ENCODE measurements at regions not wholly inside any gene's neighbourhood (a gene's known extent, or its start where the extent isn't known, plus 50 kb on each side); places are given as distances from the start of the nearest gene placed in this dataset.
"Not testable (repeated sequence)": the region's sequence is repeated elsewhere in the genome, so short reads cannot be mapped to it uniquely, and the experiment has no call there.

DNA sequence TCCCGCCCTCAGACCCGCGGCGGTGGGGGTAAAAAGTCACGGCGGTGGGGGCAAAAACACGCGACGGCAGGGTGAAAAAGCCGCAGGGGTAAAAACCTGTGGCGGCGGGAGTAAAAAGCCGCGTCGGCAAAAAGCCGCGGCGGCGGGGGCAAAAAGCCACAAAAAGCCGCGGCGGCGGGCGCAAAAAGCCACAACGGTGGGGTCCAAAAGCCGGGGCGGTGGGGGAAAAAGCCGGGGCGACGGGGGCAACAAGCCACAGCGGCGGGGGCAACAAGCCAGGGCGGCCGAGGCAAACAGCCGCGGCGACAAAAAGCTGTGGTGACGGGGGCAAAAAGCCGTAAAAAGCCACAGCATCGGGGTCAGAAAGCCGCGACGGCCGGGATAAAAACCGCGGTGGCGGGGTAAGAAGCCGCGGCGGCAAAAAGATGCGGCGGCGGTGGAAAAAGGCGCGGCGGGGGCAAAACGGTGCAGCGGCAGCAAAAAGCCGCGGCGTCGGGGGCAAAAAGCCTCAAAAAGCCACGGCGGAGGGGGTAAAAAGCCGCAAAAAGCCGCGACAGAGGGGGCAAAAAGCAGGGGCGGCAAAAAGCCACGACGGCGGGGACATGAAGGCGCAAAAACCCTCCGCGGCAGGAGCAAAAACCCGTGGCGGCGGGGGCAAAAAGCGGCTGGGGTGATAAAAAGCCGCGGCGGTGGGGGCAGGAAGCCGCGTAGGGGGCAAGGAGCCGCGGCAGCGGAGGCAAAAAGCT is 168.3 kb upstream of the TP53TG3D start:
- not testable (repeated sequence) for TF ChIP-seq SUZ12 (IDR thresholded peaks at IDR 0.05; ENCODE audit: low read length); CHD1 (IDR thresholded peaks at IDR 0.05; ENCODE audit: low read depth, low read length); POLR2A (IDR thresholded peaks at IDR 0.05; ENCODE audit: control extremely low read depth in 1 of 2, low read depth in 2 of 2, low read length in 2 of 2); EZH2 (IDR thresholded peaks at IDR 0.05; ENCODE audit: low read depth, low read length, severe bottlenecking)
- TF ChIP-seq, protein P1, sequence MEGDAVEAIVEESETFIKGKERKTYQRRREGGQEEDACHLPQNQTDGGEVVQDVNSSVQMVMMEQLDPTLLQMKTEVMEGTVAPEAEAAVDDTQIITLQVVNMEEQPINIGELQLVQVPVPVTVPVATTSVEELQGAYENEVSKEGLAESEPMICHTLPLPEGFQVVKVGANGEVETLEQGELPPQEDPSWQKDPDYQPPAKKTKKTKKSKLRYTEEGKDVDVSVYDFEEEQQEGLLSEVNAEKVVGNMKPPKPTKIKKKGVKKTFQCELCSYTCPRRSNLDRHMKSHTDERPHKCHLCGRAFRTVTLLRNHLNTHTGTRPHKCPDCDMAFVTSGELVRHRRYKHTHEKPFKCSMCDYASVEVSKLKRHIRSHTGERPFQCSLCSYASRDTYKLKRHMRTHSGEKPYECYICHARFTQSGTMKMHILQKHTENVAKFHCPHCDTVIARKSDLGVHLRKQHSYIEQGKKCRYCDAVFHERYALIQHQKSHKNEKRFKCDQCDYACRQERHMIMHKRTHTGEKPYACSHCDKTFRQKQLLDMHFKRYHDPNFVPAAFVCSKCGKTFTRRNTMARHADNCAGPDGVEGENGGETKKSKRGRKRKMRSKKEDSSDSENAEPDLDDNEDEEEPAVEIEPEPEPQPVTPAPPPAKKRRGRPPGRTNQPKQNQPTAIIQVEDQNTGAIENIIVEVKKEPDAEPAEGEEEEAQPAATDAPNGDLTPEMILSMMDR (IDR thresholded peaks at IDR 0.05; ENCODE audit: control extremely low read depth in 1 of 3, insufficient read depth in 1 of 3, low read depth in 1 of 3, low read length in 3 of 3) = not testable (repeated sequence)
- TF ChIP-seq, protein P2, sequence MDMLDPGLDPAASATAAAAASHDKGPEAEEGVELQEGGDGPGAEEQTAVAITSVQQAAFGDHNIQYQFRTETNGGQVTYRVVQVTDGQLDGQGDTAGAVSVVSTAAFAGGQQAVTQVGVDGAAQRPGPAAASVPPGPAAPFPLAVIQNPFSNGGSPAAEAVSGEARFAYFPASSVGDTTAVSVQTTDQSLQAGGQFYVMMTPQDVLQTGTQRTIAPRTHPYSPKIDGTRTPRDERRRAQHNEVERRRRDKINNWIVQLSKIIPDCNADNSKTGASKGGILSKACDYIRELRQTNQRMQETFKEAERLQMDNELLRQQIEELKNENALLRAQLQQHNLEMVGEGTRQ (IDR thresholded peaks at IDR 0.05; ENCODE audit: low read length) = not testable (repeated sequence)
